Stomach smooth muscle (tissue), 2 donors: ENCODE measurements at regions not wholly inside any gene's neighbourhood (a gene's known extent, or its start where the extent isn't known, plus 50 kb on each side); places are given as distances from the start of the nearest gene placed in this dataset.
"Not testable (repeated sequence)": the region's sequence is repeated elsewhere in the genome, so short reads cannot be mapped to it uniquely, and the experiment has no call there.

ENCODE experiments used
- H3K27ac ChIP-seq: one replicate; pipeline ENCODE4 v1.7.0; 2013; ENCODE audit warnings: mild to moderate bottlenecking, low read length, inconsistent platforms
- H3K27me3 ChIP-seq, 2 donors: one replicate each; pipeline ENCODE4 v1.7.0; 2013; ENCODE audit warnings: low read length in 2 of 2; ENCODE audit not compliant: insufficient read depth in 2 of 2, control insufficient read depth in 1 of 2
- H3K36me3 ChIP-seq, 2 donors: one replicate each; pipeline ENCODE4 v1.7.0; 2013; ENCODE audit warnings: low read length in 2 of 2; ENCODE audit not compliant: control insufficient read depth in 2 of 2, insufficient read depth in 2 of 2
- H3K4me1 ChIP-seq: one replicate; pipeline ENCODE4 v1.7.0; 2013; ENCODE audit warnings: low read length; ENCODE audit not compliant: control insufficient read depth, insufficient read depth
- H3K4me3 ChIP-seq, 2 donors: one replicate each; pipeline ENCODE4 v1.7.0; 2013; ENCODE audit warnings: low read length in 2 of 2
- H3K9ac ChIP-seq, 2 donors: one replicate each; pipeline ENCODE4 v1.7.0; 2013; ENCODE audit warnings: low read length in 2 of 2, mild to moderate bottlenecking in 1 of 2
- H3K9me3 ChIP-seq, 2 donors: one replicate each; pipeline ENCODE4 v1.7.0; 2013; ENCODE audit warnings: low read length in 2 of 2; ENCODE audit not compliant: control insufficient read depth in 2 of 2
- donor health status: healthy.
- donor health status: Pancreatic carcinoma.

- not testable (repeated sequence) for H3K36me3 ChIP-seq, H3K27ac ChIP-seq, H3K9ac ChIP-seq, H3K9me3 ChIP-seq, H3K4me1 ChIP-seq, H3K4me3 ChIP-seq, H3K27me3 ChIP-seq
Observed at GRCh38 chr14:105589926-105590185, 63.5 kb downstream of the TMEM121 start.

GRCh38 chr14:105591052-105591451 is 64.7 kb downstream of the TMEM121 start:
- H3K36me3 ChIP-seq = no peaks in the 10 kb centered on the region
- H3K4me1 ChIP-seq = no peaks in the 10 kb centered on the region
- no peak overlapping the region for H3K9ac ChIP-seq
- H3K27me3 ChIP-seq = no peaks in the 10 kb centered on the region
- no peak overlapping the region for H3K4me3 ChIP-seq
- no peaks in the 10 kb centered on the region for H3K9me3 ChIP-seq
- no peak overlapping the region for H3K27ac ChIP-seq

GRCh38 chr14:105591792-105592341 is 65.5 kb downstream of the TMEM121 start:
- not testable (repeated sequence) for H3K27ac ChIP-seq, H3K27me3 ChIP-seq, H3K9ac ChIP-seq, H3K36me3 ChIP-seq, H3K4me1 ChIP-seq, H3K4me3 ChIP-seq, H3K9me3 ChIP-seq

- not testable (repeated sequence) for H3K4me1 ChIP-seq, H3K9ac ChIP-seq, H3K36me3 ChIP-seq, H3K9me3 ChIP-seq, H3K4me3 ChIP-seq, H3K27ac ChIP-seq, H3K27me3 ChIP-seq
Observed at GRCh38 chr14:105592646-105593045, 66.3 kb downstream of the TMEM121 start.

GRCh38 chr14:105595346-105595745 is 69.0 kb downstream of the TMEM121 start:
- H3K4me3 ChIP-seq, H3K27ac ChIP-seq, H3K9ac ChIP-seq, H3K36me3 ChIP-seq, H3K9me3 ChIP-seq, H3K27me3 ChIP-seq, H3K4me1 ChIP-seq: not testable (repeated sequence)

GRCh38 chr14:105596374-105596773 is 70.0 kb downstream of the TMEM121 start:
- not testable (repeated sequence) for H3K4me1 ChIP-seq, H3K36me3 ChIP-seq, H3K9ac ChIP-seq, H3K27ac ChIP-seq, H3K4me3 ChIP-seq, H3K9me3 ChIP-seq, H3K27me3 ChIP-seq

- H3K4me3 ChIP-seq, H3K27ac ChIP-seq, H3K9ac ChIP-seq, H3K36me3 ChIP-seq, H3K4me1 ChIP-seq, H3K27me3 ChIP-seq, H3K9me3 ChIP-seq: not testable (repeated sequence)
Observed at GRCh38 chr14:105598040-105598763, 71.8 kb downstream of the TMEM121 start.

- H3K36me3 ChIP-seq, H3K27me3 ChIP-seq, H3K9ac ChIP-seq, H3K4me1 ChIP-seq, H3K4me3 ChIP-seq, H3K9me3 ChIP-seq, H3K27ac ChIP-seq: not testable (repeated sequence)
Observed at GRCh38 chr14:105598925-105599586, 72.7 kb downstream of the TMEM121 start.

GRCh38 chr14:105600195-105600938 is 74.0 kb downstream of the TMEM121 start:
- not testable (repeated sequence) for H3K9ac ChIP-seq, H3K4me1 ChIP-seq, H3K27me3 ChIP-seq, H3K9me3 ChIP-seq, H3K4me3 ChIP-seq, H3K27ac ChIP-seq, H3K36me3 ChIP-seq

GRCh38 chr14:105600939-105601359 is 74.6 kb downstream of the TMEM121 start:
- H3K4me1 ChIP-seq = no peaks in the 10 kb centered on the region
- H3K27ac ChIP-seq = no peak overlapping the region
- no peak overlapping the region for H3K9ac ChIP-seq
- H3K9me3 ChIP-seq = no peaks in the 10 kb centered on the region
- H3K36me3 ChIP-seq = no peaks in the 10 kb centered on the region
- H3K4me3 ChIP-seq = no peak overlapping the region
- no peaks in the 10 kb centered on the region for H3K27me3 ChIP-seq
